Lower leg skin (tissue), 4 donors: ENCODE measurements at regions not wholly inside any gene's neighbourhood (a gene's known extent, or its start where the extent isn't known, plus 50 kb on each side); places are given as distances from the start of the nearest gene placed in this dataset.

Experiments
- DNase-seq, 2 donors: peaks; one replicate each; pipeline ENCODE4 v3.0.0-alpha.2; 2019; ENCODE audit warnings: low spot score in 2 of 2
- H3K4me3 ChIP-seq: fragments of 200-600 bp; sonication (generic); 2 replicates; pipeline ENCODE4 v1.5.1; 2017; ENCODE audit warnings: mild to moderate bottlenecking, low read depth; ENCODE audit not compliant: poor library complexity, severe bottlenecking
- POLR2A ChIP-seq, 2 donors: fragments of 450-650 bp; IDR thresholded peaks; one replicate each; pipeline ENCODE4 v1.6.1; 2016 to 2017; ENCODE audit warnings: antibody characterized with exemption in 2 of 2, mild to moderate bottlenecking in 1 of 2, moderate library complexity in 1 of 2
- WGBS, 2 donors: methylation state at CpG; one replicate each; pipeline ENCODE4 v1.1.5; 2018; 5-methylcytosine and 5-hydroxymethylcytosine counted together
- intact Hi-C: fragments of 100-400 bp; cut with DNase I; formaldehyde crosslinking; loops from one replicate; pipeline ENCODE4 v1.15.0; 2023; ENCODE audit warnings: low total_unique reads
- TF ChIP-seq, protein P1 (sequence below), 3 donors: fragments of 450-650 bp; IDR thresholded peaks; one replicate each; pipeline ENCODE4 v1.5.1; 2016; ENCODE audit warnings: antibody characterized with exemption in 3 of 3, mild to moderate bottlenecking in 3 of 3, moderate library complexity in 2 of 3

DNA sequence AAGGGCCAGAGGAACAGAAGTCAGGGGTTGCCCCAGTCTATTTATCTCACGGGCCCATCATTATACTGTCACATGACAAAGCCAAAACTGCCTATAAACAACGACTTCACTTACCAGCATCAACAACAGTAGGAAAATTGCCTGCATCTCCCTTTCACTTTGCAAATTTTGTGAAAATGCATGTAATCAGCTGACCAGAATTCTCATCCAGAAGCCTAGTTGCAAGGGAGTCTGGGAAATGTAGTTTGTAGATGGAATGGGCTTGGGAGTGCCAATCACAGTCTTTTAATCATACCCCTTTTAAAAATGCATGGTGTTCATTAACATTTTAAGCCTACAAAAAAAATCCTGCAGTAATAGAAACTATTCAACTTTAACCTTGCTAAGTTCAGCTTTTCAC, 369.3 kb upstream of the TMPO start:
- TF ChIP-seq, protein P1, sequence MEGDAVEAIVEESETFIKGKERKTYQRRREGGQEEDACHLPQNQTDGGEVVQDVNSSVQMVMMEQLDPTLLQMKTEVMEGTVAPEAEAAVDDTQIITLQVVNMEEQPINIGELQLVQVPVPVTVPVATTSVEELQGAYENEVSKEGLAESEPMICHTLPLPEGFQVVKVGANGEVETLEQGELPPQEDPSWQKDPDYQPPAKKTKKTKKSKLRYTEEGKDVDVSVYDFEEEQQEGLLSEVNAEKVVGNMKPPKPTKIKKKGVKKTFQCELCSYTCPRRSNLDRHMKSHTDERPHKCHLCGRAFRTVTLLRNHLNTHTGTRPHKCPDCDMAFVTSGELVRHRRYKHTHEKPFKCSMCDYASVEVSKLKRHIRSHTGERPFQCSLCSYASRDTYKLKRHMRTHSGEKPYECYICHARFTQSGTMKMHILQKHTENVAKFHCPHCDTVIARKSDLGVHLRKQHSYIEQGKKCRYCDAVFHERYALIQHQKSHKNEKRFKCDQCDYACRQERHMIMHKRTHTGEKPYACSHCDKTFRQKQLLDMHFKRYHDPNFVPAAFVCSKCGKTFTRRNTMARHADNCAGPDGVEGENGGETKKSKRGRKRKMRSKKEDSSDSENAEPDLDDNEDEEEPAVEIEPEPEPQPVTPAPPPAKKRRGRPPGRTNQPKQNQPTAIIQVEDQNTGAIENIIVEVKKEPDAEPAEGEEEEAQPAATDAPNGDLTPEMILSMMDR (IDR thresholded peaks at IDR 0.05), result no peak
- no peak for TF ChIP-seq POLR2A (IDR thresholded peaks at IDR 0.05)
- intact Hi-C loops, result no loop called here
- 80 to 86% methylated on average over 2 of the region's 2 CpGs for WGBS, 2 donors
- DNase-seq, result no peak
- H3K4me3 ChIP-seq, result no peak overlapping the region

DNA sequence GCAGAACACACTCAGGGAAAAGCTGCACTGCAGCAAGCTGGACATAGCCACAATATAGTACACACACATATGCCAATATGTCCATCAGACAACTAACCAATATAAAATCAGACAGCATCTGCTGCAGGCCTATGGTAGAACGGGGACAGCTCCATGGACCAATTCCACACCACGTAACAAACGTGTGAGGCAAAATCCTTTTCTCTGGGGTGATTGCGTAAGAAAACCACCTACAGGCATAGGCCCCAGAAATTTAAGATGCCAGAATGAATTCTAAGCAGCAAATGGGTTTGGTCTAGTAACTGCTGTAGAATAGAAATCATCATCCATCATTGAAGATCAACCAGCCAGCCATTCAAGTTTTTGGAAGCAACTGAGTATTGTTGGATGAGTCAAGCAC, 368.9 kb upstream of the TMPO start:
- intact Hi-C loops, result no loop called here
- DNase-seq, result no peak
- no peak overlapping the region for H3K4me3 ChIP-seq
- 77 to 89% methylated on average over 4 of the region's 4 CpGs for WGBS, 2 donors
- TF ChIP-seq POLR2A (IDR thresholded peaks at IDR 0.05), result no peak
- TF ChIP-seq, protein P1 (IDR thresholded peaks at IDR 0.05), result no peak

DNA sequence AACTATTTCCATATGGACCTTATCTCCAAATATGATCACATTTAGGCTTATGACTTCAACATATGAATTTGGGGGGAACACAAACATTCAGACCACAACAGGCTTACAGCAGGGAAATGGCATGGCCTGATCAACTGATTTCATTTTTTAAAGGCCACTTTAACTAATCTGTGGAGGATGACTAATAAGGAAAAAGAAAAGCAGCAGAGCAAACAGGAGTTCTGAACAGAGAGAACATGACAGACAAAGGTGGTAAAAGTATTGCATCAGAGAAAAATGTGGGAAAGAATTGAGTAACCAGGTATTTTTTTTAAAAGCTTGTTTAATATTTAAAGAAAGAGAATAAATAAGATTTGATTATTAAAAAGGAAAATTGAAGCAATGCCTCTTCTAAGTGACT, 366.1 kb upstream of the TMPO start:
- intact Hi-C loops, result no loop called here
- no peak for DNase-seq
- H3K4me3 ChIP-seq, result no peak overlapping the region
- TF ChIP-seq POLR2A (IDR thresholded peaks at IDR 0.05), result no peak
- TF ChIP-seq, protein P1 (IDR thresholded peaks at IDR 0.05), result no peak

DNA sequence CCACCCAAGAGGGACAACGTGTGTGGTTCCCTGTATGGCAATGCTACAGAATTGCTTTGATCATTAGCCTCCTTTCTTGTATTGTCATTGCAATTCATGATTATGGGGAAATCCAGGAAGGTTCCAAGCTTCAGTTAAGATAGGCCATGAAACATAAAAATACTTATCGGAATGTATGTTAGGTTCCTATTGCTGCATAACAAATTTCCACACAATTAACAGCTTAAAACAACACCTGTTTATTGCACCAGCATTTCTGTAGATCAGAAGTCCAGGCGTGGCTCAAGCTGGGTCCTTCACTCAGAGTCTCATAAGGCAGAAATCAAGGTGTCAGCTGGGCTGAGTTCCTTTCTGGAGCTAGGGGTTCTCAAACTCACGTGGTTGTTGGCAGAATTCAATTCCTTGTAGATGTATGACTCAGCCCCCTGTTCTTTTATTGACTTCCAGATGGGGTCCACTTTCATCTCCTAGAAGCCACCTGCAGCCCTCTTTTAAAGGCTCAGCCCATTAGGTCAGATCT, 365.6 kb upstream of the TMPO start:
- H3K4me3 ChIP-seq, result no peak overlapping the region
- no peak for DNase-seq
- intact Hi-C loops, result no loop called here
- WGBS, 2 donors, result 79 to 82% methylated on average over 4 of the region's 4 CpGs
- no peak for TF ChIP-seq POLR2A (IDR thresholded peaks at IDR 0.05)

DNA sequence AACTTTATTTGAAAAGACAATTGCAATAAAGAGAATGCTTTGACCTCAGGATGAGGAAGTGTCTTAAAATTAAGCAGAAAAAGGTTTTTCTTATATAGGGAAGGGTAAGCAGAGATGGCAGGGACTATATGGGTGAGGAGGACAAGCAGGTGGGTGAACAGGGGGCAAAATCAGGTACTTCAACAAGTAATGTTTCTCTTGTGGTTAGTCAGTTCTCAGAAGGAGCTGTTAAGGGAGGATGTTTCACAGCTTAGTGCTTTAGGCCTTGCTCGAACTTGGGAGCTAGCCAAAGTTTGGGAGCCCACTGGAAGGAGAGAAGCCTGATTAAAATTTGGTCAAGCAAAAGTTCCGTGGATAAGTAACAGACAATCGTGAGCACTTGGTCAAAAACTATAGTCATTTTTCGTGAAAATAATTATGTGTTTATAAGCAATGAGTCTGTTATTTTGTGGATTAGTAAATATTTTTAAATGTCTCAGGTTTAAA, 364.2 kb upstream of the TMPO start:
- DNase-seq, result no peak
- no peak for TF ChIP-seq POLR2A (IDR thresholded peaks at IDR 0.05)
- TF ChIP-seq, protein P1 (IDR thresholded peaks at IDR 0.05), result no peak
- intact Hi-C loops, result no loop called here
- H3K4me3 ChIP-seq, result no peak overlapping the region
- 72 to 73% methylated on average over 4 of the region's 4 CpGs for WGBS, 2 donors

DNA sequence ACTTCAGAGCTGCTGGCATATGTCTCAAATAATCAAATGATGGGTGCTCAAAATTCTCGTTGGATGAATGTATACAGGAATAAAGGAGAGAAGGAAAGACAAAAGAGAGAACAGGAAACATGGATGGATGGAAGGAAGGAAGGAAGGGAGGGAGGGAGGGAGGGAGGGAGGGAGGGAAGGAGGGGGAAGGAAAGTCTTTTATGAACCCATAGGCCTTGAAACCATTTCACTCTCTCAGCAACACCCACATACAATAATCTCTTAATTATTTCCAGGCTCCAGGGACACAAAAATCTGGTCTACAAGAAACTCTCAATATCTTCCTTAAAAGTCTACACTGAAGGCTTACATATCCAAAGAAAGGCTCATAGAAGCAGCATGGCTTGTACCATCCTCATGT, 363.4 kb upstream of the TMPO start:
- 69 to 73% methylated on average over 1 of the region's 1 CpG for WGBS, 2 donors
- no peak for DNase-seq
- H3K4me3 ChIP-seq, result no peak overlapping the region
- intact Hi-C loops, result no loop called here
- TF ChIP-seq POLR2A (IDR thresholded peaks at IDR 0.05), result no peak
- TF ChIP-seq, protein P1 (IDR thresholded peaks at IDR 0.05), result no peak
